ENCODE measurements at regions not wholly inside any gene's neighbourhood (a gene's known extent, or its start where the extent isn't known, plus 50 kb on each side); places are given as distances from the start of the nearest gene placed in this dataset.

DNA sequence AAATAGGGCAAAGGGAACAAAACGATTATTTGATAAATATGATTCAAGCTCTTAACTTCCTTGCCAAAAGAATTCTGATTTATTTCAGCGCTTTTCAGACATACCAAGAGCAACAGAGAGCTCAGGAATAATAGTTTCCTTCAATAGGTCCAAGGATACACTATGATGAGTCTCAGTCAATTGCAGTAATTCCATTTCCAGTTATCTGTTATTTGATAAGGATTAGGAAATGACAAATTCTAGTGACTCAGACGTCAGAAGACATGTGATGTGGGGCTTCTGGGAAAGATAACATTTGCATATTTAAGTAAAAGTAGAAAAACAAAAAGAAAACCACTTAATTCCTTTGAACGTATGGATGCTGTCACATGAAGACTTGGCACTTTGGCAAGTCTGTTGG lies 1250.8 kb upstream of the CDH18 start:
- TF ChIP-seq, protein P1, sequence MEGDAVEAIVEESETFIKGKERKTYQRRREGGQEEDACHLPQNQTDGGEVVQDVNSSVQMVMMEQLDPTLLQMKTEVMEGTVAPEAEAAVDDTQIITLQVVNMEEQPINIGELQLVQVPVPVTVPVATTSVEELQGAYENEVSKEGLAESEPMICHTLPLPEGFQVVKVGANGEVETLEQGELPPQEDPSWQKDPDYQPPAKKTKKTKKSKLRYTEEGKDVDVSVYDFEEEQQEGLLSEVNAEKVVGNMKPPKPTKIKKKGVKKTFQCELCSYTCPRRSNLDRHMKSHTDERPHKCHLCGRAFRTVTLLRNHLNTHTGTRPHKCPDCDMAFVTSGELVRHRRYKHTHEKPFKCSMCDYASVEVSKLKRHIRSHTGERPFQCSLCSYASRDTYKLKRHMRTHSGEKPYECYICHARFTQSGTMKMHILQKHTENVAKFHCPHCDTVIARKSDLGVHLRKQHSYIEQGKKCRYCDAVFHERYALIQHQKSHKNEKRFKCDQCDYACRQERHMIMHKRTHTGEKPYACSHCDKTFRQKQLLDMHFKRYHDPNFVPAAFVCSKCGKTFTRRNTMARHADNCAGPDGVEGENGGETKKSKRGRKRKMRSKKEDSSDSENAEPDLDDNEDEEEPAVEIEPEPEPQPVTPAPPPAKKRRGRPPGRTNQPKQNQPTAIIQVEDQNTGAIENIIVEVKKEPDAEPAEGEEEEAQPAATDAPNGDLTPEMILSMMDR (IDR thresholded peaks at IDR 0.05): no peak
- no peak for TF ChIP-seq POLR2A (IDR thresholded peaks at IDR 0.05)

Measured in testis (tissue), 2 donors.